GM12865 (cell line): ENCODE measurements at regions not wholly inside any gene's neighbourhood (a gene's known extent, or its start where the extent isn't known, plus 50 kb on each side); places are given as distances from the start of the nearest gene placed in this dataset.

Experiments
- DNase-seq: peaks from one replicate; pipeline ENCODE4 v3.0.0; 2010; ENCODE audit warnings: low read depth
- H3K4me3 ChIP-seq: 2 replicates; pipeline ENCODE4 v1.5.1; 2011; ENCODE audit warnings: mild to moderate bottlenecking, low read depth, low read length, control low read depth
- CTCF ChIP-seq: IDR thresholded peaks from 2 replicates; pipeline ENCODE4 v1.5.1; 2011; ENCODE audit warnings: low read length, control low read depth, low read depth, inconsistent platforms; ENCODE audit not compliant: insufficient read depth; ENCODE audit errors: missing control alignments

GRCh38 chr11:80393210-80393609, 952.4 kb upstream of the TENM4 start:
- no peak for TF ChIP-seq CTCF
- H3K4me3 ChIP-seq, result no peak overlapping the region
- no peak for DNase-seq

GRCh38 chr11:80390505-80390904, 949.7 kb upstream of the TENM4 start:
- DNase-seq, result no peak
- H3K4me3 ChIP-seq, result no peak overlapping the region
- no peak for TF ChIP-seq CTCF

GRCh38 chr11:80388536-80388935, 947.7 kb upstream of the TENM4 start:
- no peak for DNase-seq
- H3K4me3 ChIP-seq, result no peak overlapping the region
- TF ChIP-seq CTCF, result no peak

- no peak for TF ChIP-seq CTCF
- no peak overlapping the region for H3K4me3 ChIP-seq
- no peak for DNase-seq
Observed at GRCh38 chr11:80388130-80388529, 947.3 kb upstream of the TENM4 start.

GRCh38 chr11:80383655-80384054, 942.8 kb upstream of the TENM4 start:
- H3K4me3 ChIP-seq, result no peak overlapping the region
- no peak for DNase-seq
- no peak for TF ChIP-seq CTCF

- no peak for TF ChIP-seq CTCF
- no peak for DNase-seq
- H3K4me3 ChIP-seq, result no peak overlapping the region
Observed at GRCh38 chr11:80379620-80380278, 938.9 kb upstream of the TENM4 start.

- no peak for TF ChIP-seq CTCF
- DNase-seq, result no peak
- H3K4me3 ChIP-seq, result no peak overlapping the region
Observed at GRCh38 chr11:80371931-80372330, 931.1 kb upstream of the TENM4 start.
